ENCODE measurements at regions not wholly inside any gene's neighbourhood (a gene's known extent, or its start where the extent isn't known, plus 50 kb on each side); places are given as distances from the start of the nearest gene placed in this dataset.
A peak's percentile ranks its signal among the peaks of the same experiment; 100 is the strongest.

- Mint-ChIP-seq H3K9me3 (ENCODE audit: unreplicated experiment) (no peaks in the 10 kb centered on the region), H3K36me3 (ENCODE audit: low read depth, unreplicated experiment) (no peaks in the 10 kb centered on the region), H3K4me3 (ENCODE audit: unreplicated experiment) (no peak overlapping the region), H3K27me3 (ENCODE audit: unreplicated experiment) (no peaks in the 10 kb centered on the region), H3K27ac (ENCODE audit: unreplicated experiment) (no peak overlapping the region), H3K4me1 (ENCODE audit: unreplicated experiment) (no peaks in the 10 kb centered on the region)
- TF ChIP-seq CTCF (IDR thresholded peaks at IDR 0.05; ENCODE audit: unreplicated experiment), result no peak
- no peak for DNase-seq (ENCODE audit: low spot score)
Measured at GRCh38 chr20:22455259-22455658, 129.1 kb downstream of the FOXA2 start.

- no peak overlapping the region for H3K4me3 Mint-ChIP-seq (ENCODE audit: unreplicated experiment)
- TF ChIP-seq CTCF (IDR thresholded peaks at IDR 0.05; ENCODE audit: unreplicated experiment), result peak; percentile 88
- H3K4me1 Mint-ChIP-seq (ENCODE audit: unreplicated experiment), result peaks cover 11% of the 10 kb centered on the region
- H3K27me3 Mint-ChIP-seq (ENCODE audit: unreplicated experiment), result no peaks in the 10 kb centered on the region
- no peak overlapping the region for H3K27ac Mint-ChIP-seq (ENCODE audit: unreplicated experiment)
- DNase-seq (ENCODE audit: low spot score), result no peak
- no peaks in the 10 kb centered on the region for H3K36me3 Mint-ChIP-seq (ENCODE audit: low read depth, unreplicated experiment)
- H3K9me3 Mint-ChIP-seq (ENCODE audit: unreplicated experiment), result no peaks in the 10 kb centered on the region
Measured at GRCh38 chr20:22453244-22454080, 130.9 kb downstream of the FOXA2 start.

GRCh38 chr20:22452442-22453011 lies 131.8 kb downstream of the FOXA2 start:
- Mint-ChIP-seq H3K4me3 (ENCODE audit: unreplicated experiment) (no peak overlapping the region), H3K36me3 (ENCODE audit: low read depth, unreplicated experiment) (no peaks in the 10 kb centered on the region), H3K9me3 (ENCODE audit: unreplicated experiment) (no peaks in the 10 kb centered on the region), H3K27ac (ENCODE audit: unreplicated experiment) (no peak overlapping the region), H3K27me3 (ENCODE audit: unreplicated experiment) (no peaks in the 10 kb centered on the region), H3K4me1 (ENCODE audit: unreplicated experiment) (peaks cover 11% of the 10 kb centered on the region)
- TF ChIP-seq CTCF (IDR thresholded peaks at IDR 0.05; ENCODE audit: unreplicated experiment), result no peak
- DNase-seq (ENCODE audit: low spot score), result no peak

GRCh38 chr20:22450537-22450936 lies 133.8 kb downstream of the FOXA2 start:
- peak overlapping the region; percentile 4 for H3K4me3 Mint-ChIP-seq (ENCODE audit: unreplicated experiment)

More at GRCh38 chr20:22450537-22450936, 133.8 kb downstream of the FOXA2 start:
- Mint-ChIP-seq H3K4me1 (ENCODE audit: unreplicated experiment) (peaks cover 11% of the 10 kb centered on the region), H3K36me3 (ENCODE audit: low read depth, unreplicated experiment) (no peaks in the 10 kb centered on the region), H3K9me3 (ENCODE audit: unreplicated experiment) (no peaks in the 10 kb centered on the region), H3K27ac (ENCODE audit: unreplicated experiment) (no peak overlapping the region), H3K27me3 (ENCODE audit: unreplicated experiment) (no peaks in the 10 kb centered on the region)
- TF ChIP-seq CTCF (IDR thresholded peaks at IDR 0.05; ENCODE audit: unreplicated experiment), result no peak
- DNase-seq (ENCODE audit: low spot score), result no peak
